GM12864 (cell line): ENCODE measurements at regions not wholly inside any gene's neighbourhood (a gene's known extent, or its start where the extent isn't known, plus 50 kb on each side); places are given as distances from the start of the nearest gene placed in this dataset.

Experiments
- DNase-seq: peaks from one replicate; pipeline ENCODE4 v3.0.0-alpha.2; 2011; ENCODE audit warnings: low read depth
- H3K4me3 ChIP-seq: 2 replicates; pipeline ENCODE4 v1.5.1; 2011; ENCODE audit warnings: mild to moderate bottlenecking, low read depth, low read length, control low read depth
- CTCF ChIP-seq: IDR thresholded peaks from 2 replicates; pipeline ENCODE4 v1.5.1; 2011; ENCODE audit warnings: low read depth, mild to moderate bottlenecking, moderate library complexity, low read length, control low read depth, inconsistent platforms; ENCODE audit errors: missing control alignments

- H3K4me3 ChIP-seq: no peak overlapping the region
- no peak for DNase-seq
- no peak for TF ChIP-seq CTCF
Observed at GRCh38 chr17:63309021-63309420, 137.1 kb downstream of the CYB561 start.

- TF ChIP-seq CTCF: no peak
- no peak for DNase-seq
- no peak overlapping the region for H3K4me3 ChIP-seq
Observed at GRCh38 chr17:63311416-63311937, 134.6 kb downstream of the CYB561 start.

- TF ChIP-seq CTCF: no peak
- DNase-seq: no peak
- no peak overlapping the region for H3K4me3 ChIP-seq
Observed at GRCh38 chr17:63314761-63315160, 131.3 kb downstream of the CYB561 start.

GRCh38 chr17:63316100-63316499 is 130.0 kb downstream of the CYB561 start:
- TF ChIP-seq CTCF: no peak
- DNase-seq: no peak
- no peak overlapping the region for H3K4me3 ChIP-seq

- no peak for DNase-seq
- no peak overlapping the region for H3K4me3 ChIP-seq
- no peak for TF ChIP-seq CTCF
Observed at GRCh38 chr17:63317166-63317840, 128.8 kb downstream of the CYB561 start.

GRCh38 chr17:63325808-63326207 is 120.3 kb downstream of the CYB561 start:
- TF ChIP-seq CTCF: no peak
- no peak for DNase-seq
- H3K4me3 ChIP-seq: no peak overlapping the region

- H3K4me3 ChIP-seq: no peak overlapping the region
- DNase-seq: no peak
Observed at GRCh38 chr17:63329876-63330275, 116.2 kb downstream of the CYB561 start.

More at GRCh38 chr17:63329876-63330275, 116.2 kb downstream of the CYB561 start:
- TF ChIP-seq CTCF: no peak
